ENCODE measurements at regions not wholly inside any gene's neighbourhood (a gene's known extent, or its start where the extent isn't known, plus 50 kb on each side); places are given as distances from the start of the nearest gene placed in this dataset.

DNA sequence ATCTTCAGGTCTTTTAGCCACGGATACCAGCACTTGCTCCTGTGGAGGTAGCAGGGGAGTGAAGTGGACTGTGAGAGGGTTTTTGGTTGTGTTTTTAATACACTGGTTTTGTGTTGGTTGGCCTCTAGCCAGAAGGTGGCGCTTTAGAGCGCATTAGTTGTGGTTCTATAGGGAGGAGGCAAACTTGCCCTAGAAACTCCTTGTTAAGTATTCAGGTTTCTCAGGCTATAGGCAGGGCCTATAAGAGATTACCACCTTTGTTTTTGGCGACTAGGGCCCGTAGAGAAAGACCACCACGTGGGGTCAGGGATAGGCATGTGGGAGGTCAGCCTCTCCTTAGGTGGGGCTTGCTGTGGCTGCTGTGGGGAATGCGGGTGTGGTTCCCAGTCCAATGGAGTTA lies 221.6 kb upstream of the SPANXN4 start:
- Histone ChIP-seq H3K9me3 (ENCODE audit: insufficient read depth, low read length) (no peaks in the 10 kb centered on the region), H3K79me2 (ENCODE audit: low read length) (no peaks in the 10 kb centered on the region), H3K27me3 (ENCODE audit: low read depth, low read length) (no peaks in the 10 kb centered on the region), H3K4me2 (ENCODE audit: low read length) (no peak overlapping the region), H3K36me3 (replicated peaks; ENCODE audit: low read depth, low read length) (no peaks in the 10 kb centered on the region), H4K20me1 (ENCODE audit: insufficient read depth, low read length) (no peaks in the 10 kb centered on the region), H3K4me3 (ENCODE audit: low read length) (no peak overlapping the region), H2AFZ (ENCODE audit: low read depth, low read length) (no peak overlapping the region), H3K4me1 (ENCODE audit: low read length) (no peaks in the 10 kb centered on the region), H3K9ac (ENCODE audit: low read length) (no peak overlapping the region), H3K27ac (ENCODE audit: low read length) (no peak overlapping the region)
- no peak for TF ChIP-seq EZH2phosphoT487 (IDR thresholded peaks at IDR 0.05; ENCODE audit: low read depth)
- TF ChIP-seq, protein P1, sequence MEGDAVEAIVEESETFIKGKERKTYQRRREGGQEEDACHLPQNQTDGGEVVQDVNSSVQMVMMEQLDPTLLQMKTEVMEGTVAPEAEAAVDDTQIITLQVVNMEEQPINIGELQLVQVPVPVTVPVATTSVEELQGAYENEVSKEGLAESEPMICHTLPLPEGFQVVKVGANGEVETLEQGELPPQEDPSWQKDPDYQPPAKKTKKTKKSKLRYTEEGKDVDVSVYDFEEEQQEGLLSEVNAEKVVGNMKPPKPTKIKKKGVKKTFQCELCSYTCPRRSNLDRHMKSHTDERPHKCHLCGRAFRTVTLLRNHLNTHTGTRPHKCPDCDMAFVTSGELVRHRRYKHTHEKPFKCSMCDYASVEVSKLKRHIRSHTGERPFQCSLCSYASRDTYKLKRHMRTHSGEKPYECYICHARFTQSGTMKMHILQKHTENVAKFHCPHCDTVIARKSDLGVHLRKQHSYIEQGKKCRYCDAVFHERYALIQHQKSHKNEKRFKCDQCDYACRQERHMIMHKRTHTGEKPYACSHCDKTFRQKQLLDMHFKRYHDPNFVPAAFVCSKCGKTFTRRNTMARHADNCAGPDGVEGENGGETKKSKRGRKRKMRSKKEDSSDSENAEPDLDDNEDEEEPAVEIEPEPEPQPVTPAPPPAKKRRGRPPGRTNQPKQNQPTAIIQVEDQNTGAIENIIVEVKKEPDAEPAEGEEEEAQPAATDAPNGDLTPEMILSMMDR (IDR thresholded peaks at IDR 0.05; ENCODE audit: low read depth, low read length), result peak; percentile 45

DNA sequence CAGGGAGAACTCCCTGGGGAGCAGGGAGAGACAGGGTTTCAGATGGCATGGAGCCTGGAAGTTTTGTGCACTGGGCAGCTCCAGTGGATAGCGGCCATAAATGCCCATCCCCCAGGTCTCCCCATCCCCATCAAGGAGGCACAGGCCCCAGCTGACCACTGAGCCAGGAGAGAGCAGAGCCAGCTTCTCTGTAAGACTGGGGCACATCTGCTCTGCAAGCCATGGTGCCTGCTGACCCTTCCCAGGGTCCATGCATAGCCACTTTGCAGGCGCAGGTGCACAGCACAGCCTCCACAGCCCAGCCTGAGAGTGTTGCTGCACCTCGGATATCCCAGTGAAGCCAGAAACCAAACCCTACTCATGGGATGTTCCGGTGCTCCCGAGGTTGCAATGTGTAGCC lies 206.3 kb upstream of the SPANXN4 start:
- no peaks in the 10 kb centered on the region for H3K79me2 ChIP-seq (ENCODE audit: low read length)
- TF ChIP-seq, protein P1 (IDR thresholded peaks at IDR 0.05; ENCODE audit: low read depth, low read length), result no peak
- no peak for TF ChIP-seq EZH2phosphoT487 (IDR thresholded peaks at IDR 0.05; ENCODE audit: low read depth)
- no peaks in the 10 kb centered on the region for H3K36me3 ChIP-seq (replicated peaks; ENCODE audit: low read depth, low read length)
- no peak overlapping the region for H3K4me3 ChIP-seq (ENCODE audit: low read length)
- no peaks in the 10 kb centered on the region for H4K20me1 ChIP-seq (ENCODE audit: insufficient read depth, low read length)
- no peaks in the 10 kb centered on the region for H3K27me3 ChIP-seq (ENCODE audit: low read depth, low read length)
- no peak overlapping the region for H3K4me2 ChIP-seq (ENCODE audit: low read length)
- no peaks in the 10 kb centered on the region for H3K9me3 ChIP-seq (ENCODE audit: insufficient read depth, low read length)
- H3K9ac ChIP-seq (ENCODE audit: low read length), result no peak overlapping the region
- no peak overlapping the region for H3K27ac ChIP-seq (ENCODE audit: low read length)
- H2AFZ ChIP-seq (ENCODE audit: low read depth, low read length), result no peak overlapping the region
- H3K4me1 ChIP-seq (ENCODE audit: low read length), result no peaks in the 10 kb centered on the region

DNA sequence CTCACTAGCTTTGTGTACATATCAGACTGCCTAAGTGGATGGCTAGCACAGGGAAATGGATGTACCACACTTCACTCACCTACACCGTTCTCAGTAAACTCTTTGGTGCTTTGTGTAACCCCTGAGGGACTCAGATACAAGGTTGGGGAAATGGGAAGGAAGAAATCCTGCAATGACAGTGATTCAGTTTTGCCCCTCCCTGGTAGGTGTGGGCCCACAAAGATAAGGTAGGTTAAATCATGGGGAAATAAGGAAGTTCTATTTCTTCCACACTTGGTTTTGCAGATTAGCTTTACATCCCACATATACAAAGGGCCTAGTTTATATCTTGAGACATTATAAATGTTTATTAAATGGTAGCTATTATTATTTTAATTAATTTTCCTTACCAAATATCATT lies 197.6 kb upstream of the SPANXN4 start:
- no peak overlapping the region for H2AFZ ChIP-seq (ENCODE audit: low read depth, low read length)
- no peak overlapping the region for H3K27ac ChIP-seq (ENCODE audit: low read length)
- no peaks in the 10 kb centered on the region for H3K36me3 ChIP-seq (replicated peaks; ENCODE audit: low read depth, low read length)
- H3K9me3 ChIP-seq (ENCODE audit: insufficient read depth, low read length), result no peaks in the 10 kb centered on the region
- TF ChIP-seq EZH2phosphoT487 (IDR thresholded peaks at IDR 0.05; ENCODE audit: low read depth), result no peak
- TF ChIP-seq, protein P1 (IDR thresholded peaks at IDR 0.05; ENCODE audit: low read depth, low read length), result no peak
- no peaks in the 10 kb centered on the region for H3K79me2 ChIP-seq (ENCODE audit: low read length)
- no peak overlapping the region for H3K4me3 ChIP-seq (ENCODE audit: low read length)
- no peaks in the 10 kb centered on the region for H4K20me1 ChIP-seq (ENCODE audit: insufficient read depth, low read length)
- no peak overlapping the region for H3K4me2 ChIP-seq (ENCODE audit: low read length)
- H3K27me3 ChIP-seq (ENCODE audit: low read depth, low read length), result no peaks in the 10 kb centered on the region
- no peaks in the 10 kb centered on the region for H3K4me1 ChIP-seq (ENCODE audit: low read length)
- no peak overlapping the region for H3K9ac ChIP-seq (ENCODE audit: low read length)

DNA sequence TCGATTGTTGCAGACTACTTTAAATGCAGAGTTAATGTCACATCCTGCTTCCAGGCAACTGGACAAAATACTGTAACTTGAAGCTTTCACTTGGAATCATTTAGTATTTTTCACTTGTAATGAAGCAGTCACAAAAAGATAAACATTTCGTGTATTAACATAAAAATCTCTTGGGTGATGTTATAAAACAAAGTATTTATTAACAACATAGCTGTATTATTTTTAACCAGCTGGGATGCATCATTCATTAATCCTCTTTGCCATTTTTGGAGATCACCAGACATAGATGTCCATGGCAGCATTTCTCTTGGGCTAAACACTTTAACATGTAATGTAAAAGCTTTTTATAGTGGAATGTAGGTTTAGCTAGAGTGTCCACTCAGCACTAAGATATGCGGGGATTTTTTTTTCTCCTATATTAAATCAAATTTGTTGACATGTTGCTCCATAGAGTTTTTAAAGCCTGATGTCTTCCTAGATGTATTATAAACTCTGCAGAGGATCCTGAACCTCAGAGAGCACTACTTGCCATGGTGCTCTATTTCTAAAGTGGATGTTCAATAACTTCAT lies 193.7 kb upstream of the SPANXN4 start:
- Histone ChIP-seq H3K9me3 (ENCODE audit: insufficient read depth, low read length) (no peaks in the 10 kb centered on the region), H3K4me1 (ENCODE audit: low read length) (no peaks in the 10 kb centered on the region), H4K20me1 (ENCODE audit: insufficient read depth, low read length) (no peaks in the 10 kb centered on the region), H3K79me2 (ENCODE audit: low read length) (no peaks in the 10 kb centered on the region), H2AFZ (ENCODE audit: low read depth, low read length) (no peak overlapping the region), H3K36me3 (replicated peaks; ENCODE audit: low read depth, low read length) (no peaks in the 10 kb centered on the region), H3K9ac (ENCODE audit: low read length) (no peak overlapping the region), H3K4me3 (ENCODE audit: low read length) (no peak overlapping the region), H3K27ac (ENCODE audit: low read length) (no peak overlapping the region), H3K27me3 (ENCODE audit: low read depth, low read length) (no peaks in the 10 kb centered on the region), H3K4me2 (ENCODE audit: low read length) (no peak overlapping the region)
- no peak for TF ChIP-seq EZH2phosphoT487 (IDR thresholded peaks at IDR 0.05; ENCODE audit: low read depth)
- TF ChIP-seq, protein P1 (IDR thresholded peaks at IDR 0.05; ENCODE audit: low read depth, low read length), result no peak

Measured in OCI-LY3 (cell line).